HCT116 (cell line): ENCODE measurements at regions not wholly inside any gene's neighbourhood (a gene's known extent, or its start where the extent isn't known, plus 50 kb on each side); places are given as distances from the start of the nearest gene placed in this dataset.
"Not testable (repeated sequence)": the region's sequence is repeated elsewhere in the genome, so short reads cannot be mapped to it uniquely, and the experiment has no call there.

ENCODE experiments used
- ATAC-seq: fragments of 200-7000 bp; cut with Tn5 transposase; 2 replicates; pipeline ENCODE4 v1.9.1; 2020; ENCODE audit warnings: mild to moderate bottlenecking, moderate library complexity
- BruUV-seq: library from RNA; stranded (reverse); fragments of 400-500 nt; replicated peaks from 2 replicates; lab custom pipeline; 2021; lab: Mats Ljungman, UMichigan
- CTCF ChIA-PET: fragments of 300-600 bp; sonication (Branson Sonifier 250); formaldehyde crosslinking; loops from one replicate; lab custom pipeline; 2021; ENCODE audit warnings: antibody characterized with exemption; lab: Charles Lee
- POLR2A ChIA-PET: fragments of 300-600, 350-600 bp; sonication (Branson Sonifier 250); formaldehyde crosslinking; loops from one replicate; lab custom pipeline; 2021; ENCODE audit warnings: antibody characterized with exemption; lab: Charles Lee
- RAD21 ChIA-PET, 2 experiments: fragments of 300-600 bp; sonication (Branson Sonifier 250); formaldehyde crosslinking; loops; one replicate each; lab custom pipeline; 2023; ENCODE audit warnings: low total read pairs in 2 of 2; ENCODE audit not compliant: uncharacterized antibody in 2 of 2, unreplicated experiment in 2 of 2, low non-redundant PET in 1 of 2; lab: Charles Lee
- DNase-seq: peaks from one replicate; pipeline ENCODE4 v3.0.0-alpha.2; 2010; ENCODE audit warnings: low read depth, low spot score
- H2AFZ ChIP-seq: fragments of 200-600 bp; shearing (Covaris generic), sonication (generic); 2 replicates; pipeline ENCODE4 v1.6.1; 2017; ENCODE audit warnings: low read depth, mixed run types, mixed read lengths, antibody characterized with exemption, low read length; ENCODE audit not compliant: poor library complexity, severe bottlenecking
- H3K27ac ChIP-seq: 2 replicates; pipeline ENCODE4 v1.5.1; 2012; ENCODE audit warnings: low read depth, low read length
- H3K27me3 ChIP-seq: fragments of 200-600 bp; sonication (generic); 2 replicates; pipeline ENCODE4 v1.6.1; 2016; ENCODE audit warnings: mixed run types, low read length, mixed read lengths; ENCODE audit not compliant: insufficient read depth
- H3K36me3 ChIP-seq, 2 experiments: fragments of 200-500 bp in 1 of 2; fragments of 200-600 bp in 1 of 2; sonication (Bioruptor generic) in 1 of 2; sonication (generic) in 1 of 2; 2 replicates each; pipeline versions ENCODE4 v1.5.1 to v1.6.1; 2014 to 2016; ENCODE audit warnings: low read length in 2 of 2, inconsistent platforms in 1 of 2, mixed read lengths in 1 of 2, mixed run types in 1 of 2; ENCODE audit not compliant: insufficient read depth in 2 of 2, control insufficient read depth in 1 of 2
- H3K4me1 ChIP-seq, 2 experiments: fragments of 200-600 bp in 1 of 2; sonication (generic) in 1 of 2; 2 replicates each; pipeline versions ENCODE4 v1.5.1 to v1.6.1; 2012 to 2017; ENCODE audit warnings: low read length in 2 of 2, inconsistent platforms in 1 of 2, mild to moderate bottlenecking in 1 of 2, mixed read lengths in 1 of 2, mixed run types in 1 of 2, moderate library complexity in 1 of 2; ENCODE audit not compliant: insufficient read depth in 2 of 2, control insufficient read depth in 1 of 2
- H3K4me2 ChIP-seq: fragments of 200-600 bp; sonication (generic); 2 replicates; pipeline ENCODE4 v1.6.1; 2017; ENCODE audit warnings: mixed run types, low read length, mixed read lengths
- H3K4me3 ChIP-seq, 2 experiments: fragments of 200-600 bp in 1 of 2; sonication (generic) in 1 of 2; replicated peaks in 1 of 2; 2 replicates each; pipeline ENCODE4 v1.5.1; 2011 to 2016; ENCODE audit warnings: low read length in 2 of 2, control low read depth in 1 of 2, low read depth in 1 of 2, mild to moderate bottlenecking in 1 of 2, mixed read lengths in 1 of 2, mixed run types in 1 of 2
- H3K79me2 ChIP-seq: fragments of 200-600 bp; sonication (generic); 2 replicates; pipeline ENCODE4 v1.6.1; 2017; ENCODE audit warnings: mild to moderate bottlenecking, mixed run types, low read length, moderate library complexity, mixed read lengths; ENCODE audit not compliant: insufficient read depth
- H3K9ac ChIP-seq: fragments of 200-600 bp; sonication (generic); 2 replicates; pipeline ENCODE4 v1.6.1; 2016; ENCODE audit warnings: low read length, mixed read lengths
- H3K9me2 ChIP-seq: fragments of 200-600 bp; sonication (generic), shearing (Covaris generic); 2 replicates; pipeline ENCODE4 v1.6.1; 2017; ENCODE audit warnings: mixed run types, mild to moderate bottlenecking, moderate library complexity; ENCODE audit not compliant: insufficient read depth
- H3K9me3 ChIP-seq, 2 experiments: fragments of 200-500 bp in 1 of 2; fragments of 200-600 bp in 1 of 2; sonication (Bioruptor generic) in 1 of 2; sonication (generic) in 1 of 2; 2 replicates each; pipeline ENCODE4 v1.6.1; 2014 to 2017; ENCODE audit warnings: low read length in 2 of 2, mixed read lengths in 2 of 2, inconsistent platforms in 1 of 2, low read depth in 1 of 2, mild to moderate bottlenecking in 1 of 2, mixed run types in 1 of 2, moderate library complexity in 1 of 2; ENCODE audit not compliant: control insufficient read depth in 1 of 2, insufficient read depth in 1 of 2
- H4K20me1 ChIP-seq: fragments of 200-600 bp; sonication (generic), shearing (Covaris generic); 2 replicates; pipeline ENCODE4 v1.6.1; 2017; ENCODE audit warnings: mixed run types, mild to moderate bottlenecking, moderate library complexity; ENCODE audit not compliant: insufficient read depth
- EZH2 ChIP-seq: fragments of 200-600 bp; sonication (generic); IDR thresholded peaks from 2 replicates; pipeline ENCODE4 v1.6.1; 2017; ENCODE audit warnings: antibody characterized with exemption, mixed run types
- MAX ChIP-seq: IDR thresholded peaks from 2 replicates; pipeline ENCODE4 v1.6.1; 2012
- POLR2AphosphoS5 ChIP-seq: IDR thresholded peaks from 2 replicates; pipeline ENCODE4 v1.6.1; 2011; ENCODE audit warnings: mild to moderate bottlenecking, low read depth, low read length, moderate library complexity
- SIN3A ChIP-seq: IDR thresholded peaks from 2 replicates; pipeline ENCODE4 v1.6.1; 2012; ENCODE audit warnings: low read depth
- ZFX ChIP-seq: fragments of 450-650 bp; IDR thresholded peaks from 2 replicates; pipeline ENCODE4 v1.6.1; 2017
- intact Hi-C: fragments of 100-400 bp; cut with micrococcal nuclease; formaldehyde crosslinking; loops from 2 replicates; pipeline ENCODE4 v1.10.0; 2022
- TF ChIP-seq, protein P1 (sequence below): IDR thresholded peaks from 2 replicates; pipeline ENCODE4 v1.6.1; 2012; ENCODE audit warnings: low read depth

DNA sequence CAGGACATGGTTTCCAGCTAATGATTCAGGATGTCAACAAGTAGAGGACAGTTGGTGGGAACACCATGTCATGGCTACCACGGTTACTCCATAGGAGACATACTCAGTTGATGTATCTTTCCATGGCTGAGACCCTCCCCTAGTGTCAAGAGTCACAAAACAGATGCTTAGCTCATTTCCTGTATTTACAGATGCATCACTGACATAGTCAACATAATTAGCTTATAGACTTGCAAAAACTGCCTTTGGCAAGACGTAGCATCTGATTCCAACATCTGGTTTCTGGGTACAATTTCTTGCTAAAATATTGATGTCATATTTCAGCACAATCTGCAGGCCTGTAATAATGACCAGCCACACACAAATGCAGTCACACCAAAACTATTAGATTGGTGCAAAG lies 550.3 kb downstream of the FAM181B start:
- H3K9ac ChIP-seq, result no peak overlapping the region
- no TSS peak for BruUV-seq
- TF ChIP-seq MAX (no peak), EZH2 (no peak), POLR2AphosphoS5 (no peak), SIN3A (no peak), ZFX (no peak)
- TF ChIP-seq, protein P1, sequence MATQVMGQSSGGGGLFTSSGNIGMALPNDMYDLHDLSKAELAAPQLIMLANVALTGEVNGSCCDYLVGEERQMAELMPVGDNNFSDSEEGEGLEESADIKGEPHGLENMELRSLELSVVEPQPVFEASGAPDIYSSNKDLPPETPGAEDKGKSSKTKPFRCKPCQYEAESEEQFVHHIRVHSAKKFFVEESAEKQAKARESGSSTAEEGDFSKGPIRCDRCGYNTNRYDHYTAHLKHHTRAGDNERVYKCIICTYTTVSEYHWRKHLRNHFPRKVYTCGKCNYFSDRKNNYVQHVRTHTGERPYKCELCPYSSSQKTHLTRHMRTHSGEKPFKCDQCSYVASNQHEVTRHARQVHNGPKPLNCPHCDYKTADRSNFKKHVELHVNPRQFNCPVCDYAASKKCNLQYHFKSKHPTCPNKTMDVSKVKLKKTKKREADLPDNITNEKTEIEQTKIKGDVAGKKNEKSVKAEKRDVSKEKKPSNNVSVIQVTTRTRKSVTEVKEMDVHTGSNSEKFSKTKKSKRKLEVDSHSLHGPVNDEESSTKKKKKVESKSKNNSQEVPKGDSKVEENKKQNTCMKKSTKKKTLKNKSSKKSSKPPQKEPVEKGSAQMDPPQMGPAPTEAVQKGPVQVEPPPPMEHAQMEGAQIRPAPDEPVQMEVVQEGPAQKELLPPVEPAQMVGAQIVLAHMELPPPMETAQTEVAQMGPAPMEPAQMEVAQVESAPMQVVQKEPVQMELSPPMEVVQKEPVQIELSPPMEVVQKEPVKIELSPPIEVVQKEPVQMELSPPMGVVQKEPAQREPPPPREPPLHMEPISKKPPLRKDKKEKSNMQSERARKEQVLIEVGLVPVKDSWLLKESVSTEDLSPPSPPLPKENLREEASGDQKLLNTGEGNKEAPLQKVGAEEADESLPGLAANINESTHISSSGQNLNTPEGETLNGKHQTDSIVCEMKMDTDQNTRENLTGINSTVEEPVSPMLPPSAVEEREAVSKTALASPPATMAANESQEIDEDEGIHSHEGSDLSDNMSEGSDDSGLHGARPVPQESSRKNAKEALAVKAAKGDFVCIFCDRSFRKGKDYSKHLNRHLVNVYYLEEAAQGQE, result no peak
- TF ChIP-seq, all 23 proteins: peak for 0
- Histone ChIP-seq H3K36me3 (no peaks in the 10 kb centered on the region), H3K4me1 (no peaks in the 10 kb centered on the region), H3K4me3 (no peak overlapping the region), H3K4me2 (no peak overlapping the region), H4K20me1 (no peaks in the 10 kb centered on the region), H2AFZ (no peak overlapping the region), H3K27ac (no peak overlapping the region), H3K9me2 (no peaks in the 10 kb centered on the region), H3K9me3 (peaks cover 3 to 4% of the 10 kb centered on the region in 2 experiments; a peak in 2 of 4 replicates), H3K27me3 (no peaks in the 10 kb centered on the region), H3K79me2 (no peaks in the 10 kb centered on the region)
- ATAC-seq (no peak), DNase-seq (no peak)
- ChIA-PET RAD21 (no interaction called here), CTCF (no interaction called here), POLR2A (no interaction called here)
- intact Hi-C loops, result no loop called here

DNA sequence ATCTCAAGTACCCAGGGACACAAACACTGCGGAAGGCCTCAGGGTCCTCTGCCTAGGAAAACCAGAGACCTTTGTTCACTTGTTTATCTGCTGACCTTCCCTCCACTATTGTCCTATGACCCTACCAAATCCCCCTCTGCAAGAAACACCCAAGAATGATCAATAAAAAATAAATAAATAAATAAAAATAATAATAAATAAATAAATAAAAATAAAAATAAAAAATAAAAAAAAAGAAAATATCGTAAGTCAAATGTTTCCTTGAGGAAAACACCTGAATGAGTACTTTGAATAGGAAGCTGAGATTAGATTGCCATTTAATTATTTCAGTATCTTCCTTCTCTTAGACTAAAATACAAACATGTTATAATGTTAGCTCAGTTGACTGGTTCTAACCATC lies 551.0 kb downstream of the FAM181B start:
- BruUV-seq, H4K20me1 ChIP-seq, H3K4me3 ChIP-seq, H3K27me3 ChIP-seq, H3K27ac ChIP-seq, CTCF ChIA-PET, H3K9me2 ChIP-seq, H3K9ac ChIP-seq, H3K79me2 ChIP-seq, H3K4me2 ChIP-seq, H3K36me3 ChIP-seq, intact Hi-C loops, H2AFZ ChIP-seq, RAD21 ChIA-PET, ATAC-seq, H3K4me1 ChIP-seq, H3K9me3 ChIP-seq, DNase-seq, POLR2A ChIA-PET: not testable (repeated sequence)

GRCh38 chr11:82181796-82182195 lies 551.9 kb downstream of the FAM181B start:
- CTCF ChIA-PET, H4K20me1 ChIP-seq, RAD21 ChIA-PET, ATAC-seq, H3K4me1 ChIP-seq, H2AFZ ChIP-seq, BruUV-seq, H3K4me3 ChIP-seq, H3K27ac ChIP-seq, POLR2A ChIA-PET, H3K9me2 ChIP-seq, H3K27me3 ChIP-seq, H3K9me3 ChIP-seq, DNase-seq, H3K79me2 ChIP-seq, H3K36me3 ChIP-seq, H3K9ac ChIP-seq, H3K4me2 ChIP-seq, intact Hi-C loops: not testable (repeated sequence)
